Urinary bladder (tissue), 3 donors: ENCODE measurements at regions not wholly inside any gene's neighbourhood (a gene's known extent, or its start where the extent isn't known, plus 50 kb on each side); places are given as distances from the start of the nearest gene placed in this dataset.
A peak's percentile ranks its signal among the peaks of the same experiment; 100 is the strongest.
"Not testable (repeated sequence)": the region's sequence is repeated elsewhere in the genome, so short reads cannot be mapped to it uniquely, and the experiment has no call there.

Experiments used
- DNase-seq: peaks from one replicate; pipeline ENCODE4 v3.0.0-alpha.2; 2015; ENCODE audit errors: extremely low spot score
- H3K27ac ChIP-seq: one replicate; pipeline ENCODE4 v1.5.1; 2013; ENCODE audit warnings: low read depth, mild to moderate bottlenecking, moderate library complexity
- H3K36me3 ChIP-seq: one replicate; pipeline ENCODE4 v1.6.1; 2013; ENCODE audit warnings: mild to moderate bottlenecking, moderate library complexity; ENCODE audit not compliant: insufficient read depth
- H3K4me1 ChIP-seq: one replicate; pipeline ENCODE4 v1.6.1; 2013; ENCODE audit warnings: mild to moderate bottlenecking, moderate library complexity; ENCODE audit not compliant: insufficient read depth
- H3K4me3 ChIP-seq: one replicate; pipeline ENCODE4 v1.5.1; 2013; ENCODE audit warnings: low read depth, low read length
- WGBS: extraction: QIAGEN DNeasy Blood & Tissue Kit; methylation state at CpG from one replicate; pipeline ENCODE4 v1.1.7; 2013; 5-methylcytosine and 5-hydroxymethylcytosine counted together
- donor health status: healthy with polysubstance abuse.
- donor health status: healthy.

DNA sequence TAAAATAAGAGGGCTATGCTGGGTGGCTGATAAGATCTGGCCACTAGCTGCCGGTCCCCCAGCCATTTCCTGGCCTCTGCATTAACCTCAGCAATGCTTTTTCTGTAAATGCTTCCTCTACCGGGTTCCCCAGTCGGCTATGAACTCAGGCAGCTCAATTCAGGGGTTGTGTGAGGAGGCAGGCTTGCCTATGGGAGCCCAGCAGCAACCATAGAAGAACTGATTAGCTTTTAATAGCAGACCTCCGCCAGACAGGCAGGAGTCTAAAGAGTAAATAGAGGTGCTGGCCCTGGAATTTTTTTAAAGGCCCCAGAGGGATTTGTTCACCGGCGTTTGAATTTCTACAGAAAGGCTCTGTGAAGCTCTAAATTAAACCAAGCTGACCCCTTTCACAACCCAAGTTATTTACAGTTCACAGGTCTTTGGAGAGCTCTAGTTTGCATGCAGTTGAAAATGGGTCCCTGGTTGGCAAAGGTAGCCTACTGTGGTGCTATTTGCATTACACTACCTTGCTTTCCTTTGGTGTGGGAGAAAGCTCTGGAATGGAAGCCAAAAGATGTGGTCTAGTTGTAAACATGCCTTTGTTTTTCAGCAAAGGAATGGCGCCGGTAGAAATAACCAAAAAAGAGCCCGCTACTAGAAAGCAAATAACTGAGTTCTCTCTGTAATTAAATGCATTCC lies 289.7 kb upstream of the SEMA6A start:
- H3K27ac ChIP-seq = no peak overlapping the region
- 54% methylated on average over 9 of the region's 9 CpGs for WGBS
- H3K4me3 ChIP-seq = no peak overlapping the region
- no peak for DNase-seq
- no peaks in the 10 kb centered on the region for H3K36me3 ChIP-seq
- no peaks in the 10 kb centered on the region for H3K4me1 ChIP-seq

DNA sequence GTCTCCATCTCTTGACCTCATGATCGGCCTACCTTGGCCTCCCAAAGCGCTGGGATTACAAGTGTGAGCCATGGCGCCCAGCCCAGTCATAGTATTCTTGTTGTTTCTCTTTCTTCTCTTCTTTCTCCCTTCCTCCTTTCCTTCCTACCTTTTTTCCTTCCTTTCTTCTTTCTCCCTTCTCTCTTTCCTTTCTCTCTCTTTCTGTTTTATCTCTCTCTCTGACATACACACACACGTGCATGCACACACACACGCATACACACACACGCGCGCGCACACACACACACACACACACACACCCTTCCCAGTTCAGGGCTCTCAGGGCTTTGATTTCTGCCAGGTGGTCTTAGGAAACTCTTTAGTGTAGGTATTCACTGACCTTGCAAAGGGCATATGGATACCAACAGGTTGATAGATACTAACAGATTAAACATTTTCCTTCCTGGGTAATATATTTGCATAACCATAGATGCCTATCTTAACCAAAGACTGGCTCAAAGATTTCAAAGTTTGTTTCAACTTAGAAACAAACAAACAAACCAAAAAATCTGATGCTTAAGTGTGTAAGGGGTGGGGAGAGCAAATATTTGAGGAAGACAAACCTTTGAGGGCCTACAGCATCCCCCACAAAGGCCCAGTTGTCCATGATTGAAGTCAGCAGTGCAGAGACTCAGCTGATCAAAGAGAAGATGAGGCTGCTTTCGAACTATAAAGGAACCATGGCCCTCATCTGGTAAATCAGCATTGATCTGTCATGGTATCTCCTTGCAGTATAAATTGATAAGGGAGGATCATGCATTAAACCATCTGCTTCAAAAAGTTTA lies 288.2 kb upstream of the SEMA6A start:
- H3K27ac ChIP-seq = no peak overlapping the region
- no peak for DNase-seq
- no peaks in the 10 kb centered on the region for H3K36me3 ChIP-seq
- WGBS = 69% methylated on average over 10 of the region's 10 CpGs
- H3K4me3 ChIP-seq = no peak overlapping the region
- no peaks in the 10 kb centered on the region for H3K4me1 ChIP-seq

DNA sequence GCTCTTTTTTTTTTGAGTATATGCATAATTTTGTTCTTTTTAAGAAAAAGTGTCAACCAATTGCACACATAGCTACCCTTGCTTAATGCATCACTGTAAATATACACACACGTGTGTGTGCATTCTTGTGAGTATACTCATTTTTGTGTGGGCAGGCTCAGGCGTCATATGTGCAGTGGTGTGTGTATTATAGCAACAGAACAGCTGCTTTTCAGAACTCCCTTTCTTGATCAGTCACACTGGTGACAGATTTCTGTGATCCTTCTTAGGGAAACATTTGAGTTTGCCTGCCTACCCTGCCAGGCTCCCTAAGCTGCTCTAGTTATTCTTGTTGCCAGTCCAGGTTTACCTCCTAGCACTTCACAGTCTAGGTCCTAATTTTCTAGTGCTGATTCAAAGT lies 287.0 kb upstream of the SEMA6A start:
- WGBS = 87% methylated on average over 2 of the region's 2 CpGs
- DNase-seq = no peak
- no peak overlapping the region for H3K27ac ChIP-seq
- H3K36me3 ChIP-seq = no peaks in the 10 kb centered on the region
- no peak overlapping the region for H3K4me3 ChIP-seq
- H3K4me1 ChIP-seq = no peaks in the 10 kb centered on the region

GRCh38 chr5:116861097-116861496 lies 286.5 kb upstream of the SEMA6A start:
- Histone ChIP-seq H3K4me1 (no peaks in the 10 kb centered on the region), H3K4me3 (no peak overlapping the region), H3K36me3 (no peaks in the 10 kb centered on the region), H3K27ac (no peak overlapping the region)
- 92% methylated on average over 3 of the region's 3 CpGs for WGBS
- DNase-seq = no peak

GRCh38 chr5:116859666-116860320 lies 285.2 kb upstream of the SEMA6A start:
- no peak overlapping the region for H3K27ac ChIP-seq
- no peaks in the 10 kb centered on the region for H3K36me3 ChIP-seq
- H3K4me3 ChIP-seq = no peak overlapping the region
- no peak for DNase-seq
- 46% methylated on average over 4 of the region's 4 CpGs for WGBS
- H3K4me1 ChIP-seq = no peaks in the 10 kb centered on the region

DNA sequence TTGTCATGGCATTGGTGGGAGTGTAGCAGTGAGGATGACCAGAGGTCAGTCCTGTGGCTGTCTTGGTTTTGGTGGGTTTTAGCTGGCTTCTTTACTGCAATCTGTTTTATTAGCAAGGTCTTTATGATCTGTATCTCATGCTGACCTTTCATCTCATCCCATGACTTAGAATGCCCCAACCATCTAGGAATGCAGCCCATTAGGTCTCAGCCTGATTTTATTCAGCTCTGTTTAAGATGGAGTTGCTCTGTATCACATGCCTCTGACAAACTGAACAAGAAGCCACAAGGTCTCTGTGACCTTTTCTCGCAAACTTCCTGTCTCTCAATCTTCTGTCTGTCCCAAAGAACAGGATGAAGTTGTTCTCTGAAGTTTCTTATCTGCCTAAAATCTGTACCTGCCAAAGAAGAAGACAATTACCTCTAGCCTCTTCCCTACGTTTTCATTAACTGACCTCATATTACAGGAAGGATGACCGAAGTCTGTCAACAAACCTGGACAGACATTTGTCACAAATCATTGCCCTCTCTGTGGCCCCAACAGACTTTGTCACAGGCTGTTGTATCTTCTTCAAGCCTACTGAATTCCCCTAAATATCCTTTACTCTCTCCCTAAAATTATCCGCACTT lies 284.2 kb upstream of the SEMA6A start:
- Histone ChIP-seq H3K4me1 (no peaks in the 10 kb centered on the region), H3K4me3 (no peak overlapping the region), H3K36me3 (no peaks in the 10 kb centered on the region), H3K27ac (no peak overlapping the region)
- DNase-seq = no peak
- WGBS = 85% methylated on average over 4 of the region's 4 CpGs

DNA sequence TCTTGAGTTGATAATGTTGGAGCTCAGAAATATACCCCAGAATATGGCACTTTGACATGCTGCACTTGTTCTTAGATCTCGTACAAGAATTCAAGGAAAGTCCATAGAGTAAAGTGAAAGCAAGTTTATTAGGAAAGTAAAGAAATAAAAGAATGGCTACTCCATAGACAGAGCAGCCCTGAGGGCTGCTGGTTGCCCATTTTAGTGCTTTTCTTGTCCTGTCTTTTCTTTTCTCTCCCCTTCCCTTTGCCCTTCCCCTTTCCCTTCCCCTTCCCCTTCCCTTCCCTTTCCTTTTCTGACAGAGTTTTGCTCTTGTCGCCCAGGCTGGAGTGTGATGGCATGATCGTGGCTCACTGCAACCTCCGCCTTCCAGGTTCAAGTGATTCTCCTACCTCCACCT lies 283.4 kb upstream of the SEMA6A start:
- not testable (repeated sequence) for H3K27ac ChIP-seq, DNase-seq, H3K4me1 ChIP-seq, H3K4me3 ChIP-seq, H3K36me3 ChIP-seq
- 93% methylated on average over 4 of the region's 4 CpGs for WGBS

DNA sequence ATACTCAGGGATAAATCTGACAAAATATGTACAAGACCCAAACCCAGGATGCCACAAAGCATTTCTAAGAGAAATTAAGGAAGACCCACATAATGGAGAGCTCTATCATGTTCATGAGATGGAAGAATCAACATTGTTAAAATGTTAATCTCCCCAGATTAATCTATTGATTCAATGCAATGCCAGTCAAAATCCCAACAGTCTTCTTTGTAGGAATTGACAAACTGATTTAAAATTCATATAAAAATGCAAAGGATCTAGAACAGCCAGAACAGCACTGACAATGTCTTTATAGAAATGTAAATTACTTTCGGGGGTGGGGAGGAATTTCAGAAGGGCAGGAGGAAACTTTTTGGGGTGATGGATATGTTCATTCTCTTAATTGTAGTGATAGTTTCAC lies 281.6 kb upstream of the SEMA6A start:
- Histone ChIP-seq H3K4me1 (no peaks in the 10 kb centered on the region), H3K36me3 (no peaks in the 10 kb centered on the region), H3K4me3 (no peak overlapping the region), H3K27ac (no peak overlapping the region)
- no peak for DNase-seq
- WGBS = 95% methylated on average over 1 of the region's 1 CpG

DNA sequence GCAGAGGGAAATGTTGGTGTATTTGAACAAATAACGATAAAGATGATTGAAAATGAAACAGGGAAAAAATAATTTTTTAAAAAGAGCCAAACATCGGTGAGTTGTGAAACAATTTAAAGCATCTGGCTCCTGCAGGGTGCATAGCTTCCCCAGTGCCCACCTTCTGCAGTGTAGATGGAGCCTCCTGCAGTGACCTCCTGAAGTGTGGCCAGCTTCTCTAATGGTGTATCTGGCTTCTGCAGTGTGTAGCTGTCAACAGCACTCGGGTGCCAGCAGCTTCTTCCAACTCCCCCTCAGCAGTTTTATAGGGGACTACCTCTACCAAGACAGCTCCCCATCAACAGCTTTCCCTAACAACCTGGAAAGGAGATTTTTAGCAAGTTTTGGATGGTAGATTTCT lies 279.4 kb upstream of the SEMA6A start:
- no peak for DNase-seq
- Histone ChIP-seq H3K27ac (no peak overlapping the region), H3K36me3 (no peaks in the 10 kb centered on the region), H3K4me3 (no peak overlapping the region), H3K4me1 (no peaks in the 10 kb centered on the region)
- 66% methylated on average over 3 of the region's 3 CpGs for WGBS

DNA sequence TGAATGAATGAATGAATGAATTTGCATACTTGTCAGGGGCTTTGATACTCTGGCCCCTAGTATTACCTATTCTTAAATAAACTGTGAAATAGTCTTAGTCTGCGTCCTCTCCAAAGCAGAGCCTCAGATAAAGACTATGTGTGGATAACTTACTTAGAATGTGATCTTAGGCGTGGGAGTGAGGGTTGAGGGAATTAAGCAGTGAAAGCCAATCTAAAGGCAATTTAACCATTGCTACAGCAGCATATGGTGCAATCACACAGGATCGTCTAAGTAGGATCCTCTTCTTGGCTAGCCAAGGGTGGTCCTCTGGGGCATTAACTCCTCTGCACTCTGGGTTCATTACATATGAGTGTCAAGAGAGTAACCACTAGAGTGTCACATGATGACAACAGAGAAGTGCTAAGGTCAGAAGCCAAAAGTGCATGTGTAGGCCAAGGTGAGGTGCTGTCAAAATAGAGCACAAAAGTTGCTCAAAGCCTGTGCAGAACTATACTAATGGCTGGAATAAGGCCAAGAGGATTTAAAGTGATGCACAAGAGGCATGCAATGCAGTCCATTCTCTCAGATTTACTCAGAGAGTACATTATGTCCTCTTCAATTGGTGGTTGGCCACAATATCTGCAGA lies 274.4 kb upstream of the SEMA6A start:
- no peak for DNase-seq
- H3K4me3 ChIP-seq = no peak overlapping the region
- WGBS = 85% methylated on average over 3 of the region's 3 CpGs
- no peaks in the 10 kb centered on the region for H3K36me3 ChIP-seq
- H3K27ac ChIP-seq = no peak overlapping the region
- no peaks in the 10 kb centered on the region for H3K4me1 ChIP-seq

GRCh38 chr5:116847960-116848359 lies 273.3 kb upstream of the SEMA6A start:
- DNase-seq = no peak
- no peaks in the 10 kb centered on the region for H3K4me1 ChIP-seq
- H3K27ac ChIP-seq = no peak overlapping the region
- 95% methylated on average over 8 of the region's 8 CpGs for WGBS
- no peak overlapping the region for H3K4me3 ChIP-seq
- no peaks in the 10 kb centered on the region for H3K36me3 ChIP-seq

DNA sequence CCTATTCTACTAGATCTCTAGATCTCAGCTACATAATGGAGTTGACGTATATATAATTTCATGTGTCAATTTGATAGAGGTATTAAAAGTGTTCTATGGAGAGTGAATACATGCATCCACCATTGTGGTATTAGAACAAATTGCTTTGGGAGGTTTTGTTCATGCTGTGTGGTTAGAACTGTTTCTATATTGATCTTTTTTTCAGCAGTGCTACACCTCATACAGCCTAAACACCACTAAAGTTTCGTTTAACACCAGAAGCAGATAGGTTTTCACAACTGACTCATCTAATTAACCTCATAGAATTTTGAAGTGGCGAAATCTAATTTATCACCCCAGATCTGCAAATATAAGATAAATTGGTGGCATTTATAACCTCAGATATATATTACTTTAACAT lies 269.4 kb upstream of the SEMA6A start:
- Histone ChIP-seq H3K4me1 (no peaks in the 10 kb centered on the region), H3K4me3 (no peak overlapping the region), H3K27ac (no peak overlapping the region), H3K36me3 (no peaks in the 10 kb centered on the region)
- no peak for DNase-seq
- 97% methylated on average over 3 of the region's 3 CpGs for WGBS

DNA sequence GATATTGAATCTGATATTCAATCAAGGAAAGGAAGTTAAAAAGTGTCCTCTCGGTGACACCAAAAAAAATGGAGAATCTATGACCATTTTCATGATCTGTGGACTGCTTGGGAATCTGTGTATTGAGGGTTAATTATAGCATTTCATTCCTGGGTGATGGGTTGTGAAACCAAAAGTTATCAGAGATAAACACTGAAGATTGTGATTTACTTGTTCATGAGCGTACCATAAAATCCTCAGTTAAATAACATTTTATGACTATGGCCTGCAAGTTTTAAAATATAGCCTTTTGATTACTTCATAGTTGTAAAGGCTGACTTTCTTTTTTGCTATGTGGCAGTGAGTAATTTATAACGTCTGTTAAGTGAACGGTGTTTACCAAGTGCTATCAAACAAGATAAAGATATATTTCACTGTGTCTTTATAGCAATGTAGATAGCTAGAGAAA lies 267.9 kb upstream of the SEMA6A start:
- DNase-seq = peak; percentile 49
- Histone ChIP-seq H3K4me3 (no peak overlapping the region), H3K27ac (no peak overlapping the region), H3K36me3 (no peaks in the 10 kb centered on the region), H3K4me1 (no peaks in the 10 kb centered on the region)
- 39% methylated on average over 4 of the region's 4 CpGs for WGBS
